Stimulated activated CD4-positive, alpha-beta T cell treated with anti-CD3 and anti-CD28 coated beads, Interleukin-1b, Interleukin-23, amount 100 ng/mL, for 24 hours (primary cell): ENCODE measurements at regions not wholly inside any gene's neighbourhood (a gene's known extent, or its start where the extent isn't known, plus 50 kb on each side); places are given as distances from the start of the nearest gene placed in this dataset.
"Not testable (repeated sequence)": the region's sequence is repeated elsewhere in the genome, so short reads cannot be mapped to it uniquely, and the experiment has no call there.

ENCODE experiments used
- DNase-seq, 4 experiments: peaks; one replicate each; pipeline ENCODE4 v3.0.0-alpha.2; 2020; ENCODE audit warnings: low read depth in 4 of 4, low spot score in 1 of 4

DNA sequence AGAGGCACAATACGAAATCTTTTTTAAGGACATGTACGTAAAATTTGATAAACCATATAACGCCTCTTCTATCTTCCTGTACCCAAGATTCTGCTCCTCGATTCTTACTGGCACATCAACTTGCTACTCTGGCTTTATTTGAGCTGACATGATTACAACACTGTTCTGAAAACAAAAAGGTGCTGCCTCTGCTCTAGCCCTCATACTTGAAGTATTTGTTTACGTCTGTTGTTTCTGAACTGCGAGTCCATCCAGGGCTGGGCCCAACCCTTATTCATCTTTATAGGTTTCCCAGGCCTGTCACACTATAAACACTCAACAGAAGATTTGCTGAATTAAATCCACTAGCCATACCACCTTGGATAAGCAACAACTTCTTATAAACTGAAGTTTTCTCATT is 96.2 kb upstream of the SVIL start:
- no peak for DNase-seq

GRCh38 chr10:29730458-29730857 is 95.7 kb upstream of the SVIL start:
- no peak for DNase-seq

DNA sequence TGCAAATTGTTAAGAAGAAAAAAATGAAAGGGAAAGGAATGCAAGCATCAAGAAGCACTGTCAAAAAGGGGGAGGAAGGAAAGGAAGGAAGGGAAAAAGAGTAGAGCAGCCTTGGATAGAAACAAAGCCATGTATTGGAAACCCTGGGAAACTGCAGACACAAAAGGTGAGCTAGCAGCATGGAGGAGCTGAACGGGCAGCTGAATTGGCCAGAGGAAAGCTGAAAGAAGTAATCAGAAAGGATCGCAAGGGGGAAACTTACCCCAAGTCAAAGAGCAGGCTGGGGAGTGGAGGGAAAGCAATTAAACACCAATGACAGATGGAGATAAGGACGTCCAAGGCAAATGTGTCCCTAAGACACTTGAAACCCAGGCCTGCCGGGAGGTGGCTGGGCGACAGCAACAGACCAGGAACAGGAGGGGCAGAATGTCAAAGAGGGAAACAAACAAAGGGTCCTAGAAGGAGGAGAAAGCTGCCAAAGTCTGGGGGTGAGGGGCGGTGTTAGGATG is 93.8 kb upstream of the SVIL start:
- no peak for DNase-seq

GRCh38 chr10:29725927-29726326 is 91.2 kb upstream of the SVIL start:
- DNase-seq, result not testable (repeated sequence)

DNA sequence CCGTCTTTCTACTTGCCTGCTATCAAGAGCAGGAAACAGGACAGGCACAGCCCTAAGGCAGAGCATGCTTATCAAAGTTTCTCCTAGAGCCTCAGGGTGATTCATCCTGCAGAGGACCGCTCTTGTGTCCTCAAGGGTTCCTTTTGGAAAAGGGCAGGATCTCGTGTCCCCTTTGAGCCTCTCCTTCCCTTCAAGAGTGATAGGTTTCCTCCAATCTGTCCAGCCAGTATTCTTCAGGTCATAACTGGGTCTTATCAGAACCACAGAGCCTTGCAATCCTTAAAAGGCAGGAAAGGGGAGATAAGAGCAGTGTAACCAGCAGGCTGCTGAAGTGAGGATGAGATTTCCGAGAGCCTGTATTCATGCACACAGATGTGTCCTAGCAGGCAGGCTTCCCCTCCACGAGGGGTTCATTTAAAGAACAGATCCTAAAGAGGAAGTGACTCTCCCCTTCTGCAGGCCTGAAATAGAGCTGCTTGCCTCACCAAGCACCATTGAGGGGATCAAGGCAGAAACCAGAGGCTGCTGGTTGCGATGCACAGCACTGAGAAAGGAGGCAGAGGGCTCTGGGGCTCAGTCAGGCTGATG is 90.5 kb upstream of the SVIL start:
- DNase-seq, result no peak

DNA sequence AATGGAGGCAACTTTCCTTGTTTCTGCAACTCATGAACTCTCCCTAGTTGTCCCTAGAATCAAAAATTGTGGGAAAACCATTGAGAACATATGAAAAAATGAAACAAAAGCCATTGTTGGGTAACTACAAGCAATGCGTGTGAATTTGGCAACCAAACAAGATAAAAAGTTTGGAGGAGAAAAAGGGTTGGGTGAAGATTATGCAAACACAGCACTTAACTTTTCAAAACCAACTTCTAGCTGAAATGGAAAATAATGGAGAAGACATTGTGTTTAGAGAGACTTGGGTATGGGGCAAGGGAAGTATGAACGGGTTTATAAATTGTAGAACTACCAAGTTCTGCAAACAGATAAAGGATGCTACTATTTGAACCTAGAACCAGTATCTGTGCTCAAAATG is 89.0 kb upstream of the SVIL start:
- no peak for DNase-seq

DNA sequence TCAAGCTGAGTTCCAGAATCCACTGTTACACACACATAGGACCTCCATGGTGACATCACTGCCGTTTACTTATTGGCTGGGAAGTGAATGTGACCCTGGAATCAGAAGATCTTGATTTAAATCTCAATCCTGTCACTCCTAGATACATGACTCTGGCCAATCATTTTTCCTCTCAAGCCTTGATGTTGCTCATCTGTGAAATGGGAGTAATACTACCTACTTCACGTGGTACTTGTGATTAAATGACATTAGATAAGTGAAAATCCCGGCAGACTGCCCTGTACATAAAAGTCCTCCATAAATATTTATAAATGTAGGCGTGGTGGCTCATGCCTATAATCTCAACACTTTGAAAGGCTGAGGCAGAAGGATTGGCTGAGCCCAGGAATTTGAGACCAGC is 88.0 kb upstream of the SVIL start:
- no peak for DNase-seq

GRCh38 chr10:29720149-29720548 is 85.4 kb upstream of the SVIL start:
- DNase-seq, result no peak

DNA sequence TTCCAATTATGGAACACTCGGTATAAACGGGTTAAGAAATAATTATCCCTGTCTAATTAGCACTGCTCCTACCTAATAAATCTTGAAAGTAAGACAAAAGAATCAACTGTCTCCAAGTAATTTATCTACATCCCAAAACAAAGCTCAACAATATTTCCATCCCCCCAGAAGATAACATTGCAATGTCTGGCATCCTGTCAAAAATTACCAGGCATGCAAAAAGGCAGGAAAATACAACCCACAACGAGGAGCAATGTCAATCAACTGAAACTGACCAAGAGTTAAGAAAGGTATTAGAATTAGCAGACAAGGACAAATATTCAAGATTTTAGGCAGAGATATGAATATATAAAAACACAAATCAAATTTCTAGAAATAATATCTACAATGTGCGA is 84.5 kb upstream of the SVIL start:
- DNase-seq, result no peak

DNA sequence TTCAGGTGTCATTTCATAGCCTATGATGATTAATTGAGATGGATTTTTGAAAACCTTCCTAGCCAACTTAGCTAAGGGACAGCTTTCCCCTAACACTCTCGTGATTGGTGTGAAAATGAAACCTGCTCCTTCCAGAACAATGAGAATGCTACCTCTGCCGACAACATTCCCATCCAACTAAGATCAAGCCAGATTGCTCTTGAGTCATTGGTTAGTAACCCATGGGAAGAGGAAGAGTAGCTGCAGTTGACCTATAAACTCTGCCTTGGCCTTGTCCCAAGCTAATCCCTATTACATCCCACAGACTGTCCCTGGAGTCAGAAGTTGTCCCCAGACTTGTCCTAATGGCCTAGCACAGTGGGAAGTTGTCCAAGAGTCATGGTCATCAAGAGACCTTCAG is 80.5 kb upstream of the SVIL start:
- no peak for DNase-seq

DNA sequence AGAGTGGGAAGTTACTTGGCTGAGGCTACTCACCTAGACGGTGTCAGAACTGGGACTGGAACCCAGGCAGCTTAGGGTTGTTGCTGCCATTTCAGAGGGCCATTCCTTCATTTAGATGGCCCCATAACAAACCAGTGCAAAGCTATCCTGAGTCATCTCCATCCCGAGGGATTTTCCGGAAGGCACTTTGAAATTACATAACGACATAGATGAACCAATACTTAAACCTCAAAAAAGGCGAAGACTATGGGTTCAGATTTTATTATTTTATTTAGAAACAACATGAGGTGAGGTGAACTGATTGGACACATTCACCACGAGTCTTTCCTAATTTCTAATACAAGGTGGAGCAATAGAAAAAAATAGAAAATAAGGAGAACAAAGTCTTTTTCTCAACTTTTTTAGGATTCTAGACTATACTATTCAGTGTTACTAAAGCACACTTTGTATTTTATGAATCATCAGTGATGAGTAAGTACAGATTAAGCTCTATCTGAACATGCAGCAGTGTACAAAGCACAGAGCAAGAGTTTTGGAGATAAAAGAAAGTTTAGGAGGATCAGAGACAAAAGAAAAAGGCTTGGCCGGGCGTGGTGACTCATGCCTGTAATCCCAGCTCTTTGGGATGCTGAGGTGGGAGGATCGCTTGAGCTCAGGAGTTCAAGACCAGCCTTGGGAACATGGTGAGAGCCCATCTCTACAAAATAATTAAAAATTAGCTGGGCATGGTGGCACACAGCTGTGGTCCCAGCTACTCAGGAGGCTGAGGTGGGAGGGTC is 79.5 kb upstream of the SVIL start:
- no peak for DNase-seq

DNA sequence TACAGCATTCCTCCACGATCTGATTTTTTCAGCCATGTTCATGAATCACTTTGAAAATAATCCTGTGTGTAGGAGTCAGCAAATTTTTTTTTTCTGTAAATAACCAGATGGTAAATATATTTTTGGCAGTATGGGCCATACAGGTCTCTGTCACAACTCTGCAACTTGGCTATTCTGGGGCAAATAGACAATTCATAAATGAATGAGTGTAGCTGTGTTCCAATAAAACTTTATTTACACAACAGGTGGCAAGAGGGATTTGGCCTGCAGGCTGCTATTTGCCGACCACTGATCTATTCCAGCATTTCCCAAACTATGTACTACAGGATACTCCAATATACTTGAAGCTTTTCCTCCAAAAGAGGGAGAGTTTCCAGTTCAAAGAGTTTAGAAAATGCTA is 78.7 kb upstream of the SVIL start:
- DNase-seq, result no peak

- DNase-seq, result no peak
Observed at GRCh38 chr10:29712108-29712507, 77.3 kb upstream of the SVIL start.

GRCh38 chr10:29710128-29710527 is 75.4 kb upstream of the SVIL start:
- DNase-seq, result no peak

DNA sequence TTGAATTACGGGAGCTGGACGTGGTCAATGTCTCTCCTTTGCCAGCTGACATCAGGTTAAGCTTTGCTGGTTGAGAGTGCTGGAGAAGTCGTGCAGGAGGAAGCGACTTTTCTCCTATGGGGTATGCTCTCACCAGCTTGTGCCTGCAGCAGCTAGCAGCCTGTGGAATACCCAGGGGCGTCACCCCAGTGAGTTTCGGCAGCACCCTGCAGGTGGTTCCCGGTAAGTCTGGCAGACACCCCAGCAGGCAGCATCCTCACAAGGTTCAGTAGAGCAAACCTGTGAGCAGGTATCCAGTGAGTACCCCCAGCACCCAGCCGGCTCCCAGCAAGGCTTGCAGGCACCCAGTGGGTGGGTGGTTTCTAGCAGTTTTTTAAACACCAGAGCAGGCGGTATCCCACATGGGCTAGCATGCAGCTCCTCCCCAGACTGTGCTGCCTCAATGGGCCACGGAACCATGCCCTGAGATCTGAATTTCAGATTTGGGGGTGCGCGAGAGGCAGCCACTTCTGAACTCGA is 74.8 kb upstream of the SVIL start:
- DNase-seq, result no peak

- DNase-seq, result no peak
Observed at GRCh38 chr10:29703271-29703670, 68.5 kb upstream of the SVIL start.

GRCh38 chr10:29702273-29703164 is 67.7 kb upstream of the SVIL start:
- DNase-seq, result no peak

DNA sequence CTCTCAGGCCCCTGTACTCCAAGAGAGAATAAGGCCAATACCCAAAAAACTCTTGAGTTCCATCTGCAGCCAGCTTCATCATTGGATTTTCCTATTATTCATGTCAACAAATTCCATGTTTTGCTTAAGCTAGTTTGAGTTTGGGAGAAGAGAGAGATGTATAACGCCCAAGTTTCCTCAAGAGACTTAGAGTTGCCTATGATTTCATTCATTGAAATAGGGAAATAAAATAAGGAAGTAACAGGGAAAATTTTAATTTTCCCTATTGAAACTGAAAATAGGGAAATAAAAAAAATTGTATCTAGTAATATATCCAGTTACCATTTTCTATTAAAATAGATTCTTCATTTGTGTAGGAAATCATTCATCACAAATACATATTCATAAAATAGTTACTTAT is 66.5 kb upstream of the SVIL start:
- DNase-seq, result no peak

DNA sequence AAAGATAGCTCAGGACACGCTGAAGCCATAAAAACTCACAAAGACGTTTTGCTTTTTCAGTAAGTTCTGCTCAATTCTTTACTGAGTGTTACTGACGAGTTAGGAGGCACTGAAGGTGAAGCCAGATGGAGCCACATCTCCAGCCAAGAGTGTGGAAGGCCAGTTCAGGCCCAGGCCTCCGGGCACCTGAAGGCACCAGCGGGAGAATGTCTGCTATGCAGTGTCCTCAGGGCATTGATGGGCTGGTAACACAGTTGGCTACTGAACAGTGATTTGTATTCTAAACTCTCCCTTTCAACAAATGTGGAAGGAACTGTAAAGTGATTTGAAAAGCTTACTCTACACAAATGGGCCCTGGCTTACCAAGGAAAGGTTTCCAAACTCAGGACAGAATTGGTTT is 64.8 kb upstream of the SVIL start:
- no peak for DNase-seq

GRCh38 chr10:29698773-29699490 is 64.2 kb upstream of the SVIL start:
- no peak for DNase-seq

DNA sequence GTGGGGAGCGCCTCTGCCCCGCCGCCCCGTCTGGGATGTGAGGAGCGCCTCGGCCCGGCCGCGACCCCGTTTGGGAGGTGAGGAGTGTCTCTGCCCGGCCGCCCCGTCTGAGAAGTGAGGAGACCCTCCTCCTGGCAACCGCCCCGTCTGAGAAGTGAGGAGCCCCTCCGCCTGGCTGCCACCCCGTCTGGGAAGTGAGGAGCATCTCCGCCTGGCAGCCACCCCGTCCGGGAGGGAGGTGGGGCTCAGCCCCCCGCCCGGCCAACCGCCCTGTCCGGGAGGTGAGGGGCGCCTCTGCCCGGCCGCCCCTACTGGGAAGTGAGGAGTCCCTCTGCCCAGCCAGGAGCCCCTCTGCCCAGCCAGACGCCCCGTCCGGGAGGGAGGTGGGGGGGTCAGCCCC is 61.8 kb upstream of the SVIL start:
- DNase-seq, result not testable (repeated sequence)
